NCI-H510A treated with DMSO at 0.1 percent for 48 hours (cell line): ENCODE measurements at regions not wholly inside any gene's neighbourhood (a gene's known extent, or its start where the extent isn't known, plus 50 kb on each side); places are given as distances from the start of the nearest gene placed in this dataset.
"Not testable (repeated sequence)": the region's sequence is repeated elsewhere in the genome, so short reads cannot be mapped to it uniquely, and the experiment has no call there.

Source experiments
- DNase-seq: peaks from one replicate; lab custom pipeline; 2025; lab: John Stamatoyannopoulos, UW

DNA sequence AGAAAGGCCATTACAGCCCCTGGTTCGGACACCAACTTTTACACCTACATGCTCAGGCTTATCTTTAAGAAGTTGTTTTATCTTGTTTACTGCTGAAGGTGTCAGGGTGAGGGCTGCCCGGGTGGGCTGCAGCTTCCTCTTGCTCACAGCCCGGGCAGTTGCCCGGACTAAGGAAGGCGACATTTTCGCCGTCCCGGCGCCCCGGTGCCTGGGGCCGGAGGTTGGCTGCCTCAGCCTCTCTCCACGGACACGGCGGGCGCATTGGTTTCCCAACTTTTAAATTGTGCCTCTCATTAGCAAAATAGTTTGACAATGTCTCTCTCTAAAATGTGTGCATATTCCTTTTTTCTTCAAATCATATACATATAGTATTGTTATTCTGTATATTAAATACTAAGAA lies 198.5 kb downstream of the LRRC70 start:
- DNase-seq = not testable (repeated sequence)

- DNase-seq = not testable (repeated sequence)
Measured at GRCh38 chr5:62776592-62776991, 198.0 kb downstream of the LRRC70 start.

GRCh38 chr5:62773460-62773859 lies 194.8 kb downstream of the LRRC70 start:
- no peak for DNase-seq

- no peak for DNase-seq
Measured at GRCh38 chr5:62771341-62771740, 192.7 kb downstream of the LRRC70 start.

DNA sequence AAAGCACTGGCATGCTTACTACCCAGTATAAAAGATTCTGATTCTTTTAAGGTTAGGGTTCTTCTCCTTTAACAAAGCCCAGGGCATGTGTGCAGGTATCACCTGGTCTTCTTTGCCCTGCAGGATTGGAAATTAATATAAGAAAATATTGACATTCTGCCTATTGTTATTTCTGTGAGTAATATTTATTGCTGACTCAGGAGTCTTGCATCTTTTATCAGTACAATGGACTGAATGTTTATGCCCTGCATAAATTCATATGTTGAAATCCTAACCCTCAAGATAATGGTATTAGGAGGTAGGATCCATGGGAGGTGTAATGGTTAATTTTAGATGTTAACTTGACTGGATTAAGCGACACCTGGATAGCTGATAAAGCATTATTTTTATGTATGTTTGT lies 189.0 kb downstream of the LRRC70 start:
- no peak for DNase-seq

DNA sequence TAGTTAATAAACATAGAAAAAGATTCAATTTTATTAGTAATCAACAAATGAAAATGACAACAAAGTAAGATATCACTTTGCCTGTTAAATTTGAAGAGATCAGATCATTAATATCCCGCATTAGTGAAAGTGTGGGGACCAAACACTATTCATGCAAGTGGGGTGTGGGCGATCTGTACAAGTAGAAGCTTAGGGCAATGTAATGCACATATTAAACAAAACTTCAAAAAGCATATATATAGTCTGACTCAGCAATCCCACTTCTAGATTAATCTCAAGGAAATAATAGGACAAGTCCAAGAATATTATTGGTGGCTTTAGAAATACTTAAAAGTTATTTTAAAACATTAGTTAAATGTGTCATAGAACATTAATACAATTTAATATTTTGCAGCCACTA lies 188.5 kb downstream of the LRRC70 start:
- DNase-seq = no peak

GRCh38 chr5:62762503-62762902 lies 183.9 kb downstream of the LRRC70 start:
- no peak for DNase-seq

- DNase-seq = not testable (repeated sequence)
Measured at GRCh38 chr5:62757686-62758085, 179.1 kb downstream of the LRRC70 start.

DNA sequence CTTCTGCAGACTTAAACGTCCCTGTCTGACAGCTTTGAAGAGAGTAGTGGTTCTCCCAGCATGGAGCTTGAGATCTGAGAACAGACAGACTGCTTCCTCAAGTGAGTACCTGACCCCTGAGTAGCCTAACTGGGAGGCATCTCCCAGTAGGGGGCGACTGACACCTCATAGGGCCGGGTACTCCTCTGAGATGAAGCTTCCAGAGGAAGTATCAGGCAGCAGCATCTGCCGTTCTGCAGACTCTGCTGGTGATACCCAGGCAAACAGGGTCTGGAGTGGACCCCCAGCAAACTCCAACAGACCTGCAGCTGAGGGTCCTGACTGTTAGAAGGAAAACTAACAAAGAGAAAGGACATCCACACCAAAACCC lies 174.4 kb downstream of the LRRC70 start:
- not testable (repeated sequence) for DNase-seq

GRCh38 chr5:62752056-62752997 lies 173.7 kb downstream of the LRRC70 start:
- DNase-seq = not testable (repeated sequence)

DNA sequence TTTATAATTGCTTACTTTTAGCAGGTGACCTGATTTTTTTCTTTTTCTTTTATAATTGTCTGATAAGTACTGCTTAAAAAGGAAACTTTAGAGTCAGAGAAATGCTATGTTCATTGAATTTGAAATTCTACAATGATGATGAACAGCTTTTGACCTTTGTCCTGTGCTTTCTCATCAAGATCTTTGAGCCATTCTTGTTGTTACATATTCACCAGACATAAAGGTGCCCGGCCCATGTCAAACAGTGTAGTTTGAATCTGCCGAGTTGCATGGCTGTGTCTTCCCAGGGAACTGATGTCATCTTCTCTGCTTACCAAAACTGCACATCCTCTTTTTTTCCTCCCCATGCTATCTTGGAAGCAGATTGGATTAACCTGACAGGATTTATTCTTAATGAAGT lies 163.6 kb downstream of the LRRC70 start:
- no peak for DNase-seq

DNA sequence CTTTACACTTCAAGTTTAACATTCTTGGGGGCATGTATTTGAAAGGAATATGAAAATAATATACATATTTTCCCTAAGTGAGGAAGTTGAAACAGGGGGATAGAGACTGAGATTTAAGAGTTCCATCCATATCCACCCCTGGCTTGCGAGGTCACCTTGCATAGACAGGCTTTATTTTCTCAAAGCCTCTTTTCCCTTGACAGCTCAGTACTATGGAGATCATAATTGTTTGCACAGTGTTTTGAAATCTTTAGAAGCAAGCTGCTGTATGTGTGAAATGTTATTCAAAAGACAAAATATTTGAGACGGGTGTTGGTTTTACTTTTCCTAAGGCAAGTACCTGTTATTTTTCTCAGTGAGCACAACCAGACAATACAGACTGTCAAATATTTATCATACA lies 163.1 kb downstream of the LRRC70 start:
- no peak for DNase-seq

DNA sequence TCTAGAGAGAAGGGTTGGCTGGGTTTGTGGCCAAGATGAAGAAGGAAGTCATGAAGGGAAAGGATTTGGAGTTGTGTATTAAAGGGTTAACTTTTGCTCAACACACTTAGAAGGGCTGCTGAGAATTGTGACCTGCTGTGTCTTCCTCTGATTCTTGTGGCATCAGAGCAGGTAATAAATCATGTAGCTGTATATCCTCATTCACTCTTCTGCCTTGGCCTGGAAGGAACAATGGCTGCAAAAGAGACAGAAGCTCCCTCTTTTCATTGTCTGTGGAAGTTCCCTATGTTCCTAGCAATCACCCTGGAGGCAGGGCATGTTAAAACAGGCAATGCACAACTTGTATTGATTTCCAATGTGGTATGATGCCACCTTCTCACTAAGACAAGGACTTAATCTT lies 159.1 kb downstream of the LRRC70 start:
- DNase-seq = no peak

- DNase-seq = peak; percentile 21
Measured at GRCh38 chr5:62732677-62733121, 154.1 kb downstream of the LRRC70 start.

DNA sequence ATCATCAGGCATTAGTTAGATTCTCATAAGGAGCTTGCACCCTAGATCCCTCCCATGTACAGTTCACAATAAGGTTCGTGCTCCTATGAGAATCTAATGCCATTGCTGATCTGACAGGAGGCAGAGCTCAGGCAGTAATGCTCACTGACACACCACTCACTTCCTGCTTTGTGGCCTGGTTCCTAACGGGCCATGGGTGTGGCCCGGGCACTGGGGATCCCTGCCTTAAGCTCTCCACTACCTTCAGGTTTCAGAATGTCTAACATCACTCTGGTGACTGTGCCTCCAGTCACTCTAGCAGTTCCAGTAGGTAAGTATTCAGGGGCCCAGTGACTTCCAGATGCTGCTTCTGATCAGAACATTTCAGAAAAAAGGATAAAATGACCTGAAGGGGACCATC lies 152.4 kb downstream of the LRRC70 start:
- DNase-seq = no peak

DNA sequence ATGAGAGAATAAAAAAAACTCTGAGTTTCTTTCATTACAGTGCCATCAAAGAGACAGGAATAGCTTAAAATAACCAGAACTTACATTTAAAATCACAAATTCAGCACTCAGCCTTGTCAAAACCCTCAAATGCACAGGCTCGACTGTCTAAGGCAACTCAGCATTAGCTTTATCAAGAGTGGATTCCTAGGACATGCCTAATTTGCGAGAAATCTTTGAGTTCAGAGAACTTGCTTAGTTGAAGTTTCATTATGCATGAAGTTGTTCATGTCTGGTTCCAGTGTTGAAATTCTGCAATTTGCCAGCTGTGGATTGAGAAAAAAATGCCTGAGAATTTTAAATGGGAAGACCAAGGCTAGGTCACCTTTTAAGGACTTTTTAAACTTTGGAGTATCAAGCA lies 151.1 kb downstream of the LRRC70 start:
- DNase-seq = no peak

DNA sequence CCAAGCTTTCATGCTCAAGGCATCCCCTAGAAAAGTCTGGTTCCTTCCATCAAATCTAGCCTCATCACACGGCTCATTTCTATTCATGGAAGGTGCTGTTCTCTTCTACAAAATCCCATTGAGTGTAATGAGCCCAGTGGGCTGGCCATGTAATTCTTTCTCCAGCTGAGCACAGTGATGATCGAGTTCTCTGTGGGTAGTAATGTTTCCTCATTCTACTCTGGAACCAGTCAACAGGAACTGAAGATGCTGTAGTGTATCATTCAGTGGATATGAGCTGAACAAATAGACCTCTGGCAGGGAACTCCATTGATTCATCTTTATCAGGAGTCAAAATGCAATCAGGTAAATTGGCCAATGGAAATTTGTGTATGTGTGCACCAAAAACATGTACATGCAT lies 149.2 kb downstream of the LRRC70 start:
- no peak for DNase-seq

GRCh38 chr5:62727184-62727583 lies 148.6 kb downstream of the LRRC70 start:
- DNase-seq = no peak

GRCh38 chr5:62722360-62722759 lies 143.7 kb downstream of the LRRC70 start:
- no peak for DNase-seq

GRCh38 chr5:62720031-62720441 lies 141.4 kb downstream of the LRRC70 start:
- DNase-seq = peak; percentile 21

DNA sequence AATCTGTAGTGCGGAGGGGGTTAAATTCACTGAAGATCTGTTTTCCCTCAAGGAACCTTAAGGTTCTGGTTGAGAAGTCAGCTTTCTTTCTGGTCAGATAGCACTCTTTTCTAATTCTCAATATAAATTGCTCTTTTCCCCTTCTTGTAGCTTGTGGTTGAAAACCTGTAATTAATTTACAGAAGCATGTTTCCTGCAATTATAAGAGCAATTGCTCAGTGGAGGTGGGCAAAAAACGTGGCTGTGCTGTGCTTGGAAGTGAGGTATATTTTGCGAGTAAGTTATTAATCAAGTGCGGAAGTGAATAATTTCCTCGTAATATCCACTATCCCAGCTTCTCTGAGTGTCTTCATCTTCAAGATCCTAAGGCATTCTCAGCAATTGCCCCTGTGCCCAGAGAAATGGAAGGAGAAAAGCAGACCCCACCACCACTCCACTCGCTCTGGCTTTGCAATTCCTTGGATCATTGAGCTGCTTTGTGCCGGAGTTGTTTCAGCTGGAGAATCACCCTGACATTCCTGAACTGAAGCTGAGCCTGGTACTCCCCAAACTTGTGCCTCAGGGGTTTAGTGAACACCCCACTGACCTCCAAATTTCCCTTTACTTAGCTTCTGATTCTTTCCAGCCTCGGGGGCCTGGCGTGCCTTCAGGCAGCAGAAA lies 140.6 kb downstream of the LRRC70 start:
- DNase-seq = no peak

DNA sequence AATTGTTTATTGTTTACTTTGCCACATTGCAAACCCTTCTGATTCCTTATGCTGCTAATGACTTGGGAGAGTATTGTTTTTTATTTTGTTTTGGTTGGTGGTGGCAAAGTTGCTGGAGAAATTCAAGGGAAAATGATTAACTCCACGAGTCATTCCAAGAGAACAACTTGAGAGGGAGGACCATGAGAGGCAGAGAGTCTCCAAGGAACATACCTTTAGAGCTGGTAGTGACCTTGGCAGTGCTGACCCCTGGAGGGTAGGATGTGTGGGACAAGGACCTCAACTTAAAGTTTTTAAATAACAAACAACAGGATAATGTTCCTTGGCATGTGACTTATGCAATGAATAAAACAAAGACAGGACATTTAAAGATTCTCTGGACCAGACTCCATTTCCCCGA lies 139.7 kb downstream of the LRRC70 start:
- DNase-seq = no peak

DNA sequence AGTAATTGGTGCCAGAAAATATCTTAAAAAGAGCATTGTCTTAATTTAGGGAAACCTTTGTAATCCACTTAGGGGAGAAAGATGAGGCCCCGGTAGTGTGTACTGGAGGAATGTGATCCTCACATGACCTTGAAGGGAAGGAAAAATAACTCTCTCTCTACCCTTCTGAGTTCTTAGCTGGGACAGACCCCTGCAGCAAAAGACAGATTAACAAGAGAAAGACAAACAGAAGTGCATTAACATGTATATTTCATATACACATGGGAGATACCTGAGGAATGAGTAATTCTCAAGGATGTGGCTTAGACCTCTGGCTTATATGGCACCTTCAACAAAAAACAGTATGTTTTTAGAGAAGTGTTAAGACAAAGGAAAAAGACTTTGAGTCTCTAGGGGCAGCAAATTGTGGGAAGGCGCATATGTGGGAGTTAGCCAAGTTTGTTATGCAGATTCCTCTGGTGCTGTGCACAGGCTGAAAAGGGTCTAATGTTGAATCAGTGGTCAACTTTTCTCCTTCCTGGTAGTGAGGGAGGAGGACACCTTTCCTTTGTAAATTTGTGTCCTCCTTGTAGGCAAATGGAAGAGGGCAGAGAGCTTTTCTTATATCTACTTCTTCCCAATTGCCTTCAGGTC lies 138.8 kb downstream of the LRRC70 start:
- DNase-seq = no peak
